H4 (cell line): ENCODE measurements at regions not wholly inside any gene's neighbourhood (a gene's known extent, or its start where the extent isn't known, plus 50 kb on each side); places are given as distances from the start of the nearest gene placed in this dataset.
"Not testable (repeated sequence)": the region's sequence is repeated elsewhere in the genome, so short reads cannot be mapped to it uniquely, and the experiment has no call there.

ENCODE experiments used
- DNase-seq: peaks from one replicate; pipeline ENCODE4 v3.0.0-alpha.2; 2015; ENCODE audit warnings: low spot score

DNA sequence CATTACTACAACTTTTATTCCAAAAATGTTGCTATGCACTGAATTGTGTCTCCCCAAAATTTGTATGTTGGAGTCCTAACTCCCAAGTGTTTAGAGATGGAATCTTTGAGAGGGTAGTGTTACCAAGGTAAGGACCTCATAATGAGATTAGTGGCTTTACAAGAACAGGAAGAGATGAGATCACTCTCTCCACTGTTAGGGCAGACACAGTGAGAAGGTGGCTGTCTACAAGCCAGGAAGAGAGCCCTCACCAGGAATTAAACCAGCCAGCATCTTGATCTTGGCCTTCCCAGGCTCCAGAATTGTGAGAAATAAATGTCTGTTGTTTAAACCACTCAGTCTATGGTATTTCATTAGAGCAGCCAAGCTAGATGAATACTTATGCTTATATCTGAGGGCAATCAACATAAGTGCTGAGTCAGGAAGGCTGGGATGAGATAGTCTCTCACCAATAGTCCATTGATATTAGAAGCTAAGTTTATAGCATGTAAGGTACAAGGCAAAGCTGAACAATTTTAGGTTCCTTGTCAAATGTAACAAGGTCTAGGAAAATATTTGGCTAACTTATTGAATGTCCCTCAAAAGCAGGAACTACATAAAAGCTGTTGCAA lies 317.6 kb upstream of the REG3G start:
- peak; percentile 15 for DNase-seq

DNA sequence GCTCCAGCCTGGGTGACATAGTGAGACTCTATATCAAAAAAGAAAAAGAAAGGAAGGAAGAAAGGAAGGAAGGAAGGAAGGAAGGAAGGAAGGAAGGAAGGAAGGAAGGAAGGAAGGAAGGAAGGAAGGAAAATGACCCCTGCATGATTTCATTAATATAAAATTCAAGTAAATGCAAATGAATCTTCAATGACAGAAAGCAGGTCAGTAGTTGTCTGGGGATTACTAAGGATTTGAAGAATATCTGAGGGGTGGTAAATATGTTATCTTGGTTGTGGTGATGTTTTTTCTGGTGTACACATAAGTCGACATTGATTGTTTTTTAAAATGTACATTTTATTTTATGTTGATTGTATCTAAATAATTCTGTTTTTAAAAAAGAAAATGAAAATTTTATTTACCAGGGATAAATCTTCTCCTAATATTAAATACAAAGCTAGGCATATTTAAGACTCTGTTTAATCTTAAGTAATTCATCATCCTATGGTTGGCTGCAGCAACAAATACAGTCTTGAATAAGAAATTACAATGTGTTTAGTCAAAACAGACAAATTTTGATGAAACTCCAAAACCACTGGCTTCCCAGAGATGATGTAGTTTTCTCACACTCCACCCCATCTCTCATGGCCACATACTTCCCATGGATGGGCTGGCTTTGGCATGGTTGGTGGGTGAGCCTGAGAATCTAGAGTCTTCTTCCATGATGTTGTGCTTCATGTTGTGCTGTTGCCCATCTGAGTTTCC lies 314.7 kb upstream of the REG3G start:
- no peak for DNase-seq

DNA sequence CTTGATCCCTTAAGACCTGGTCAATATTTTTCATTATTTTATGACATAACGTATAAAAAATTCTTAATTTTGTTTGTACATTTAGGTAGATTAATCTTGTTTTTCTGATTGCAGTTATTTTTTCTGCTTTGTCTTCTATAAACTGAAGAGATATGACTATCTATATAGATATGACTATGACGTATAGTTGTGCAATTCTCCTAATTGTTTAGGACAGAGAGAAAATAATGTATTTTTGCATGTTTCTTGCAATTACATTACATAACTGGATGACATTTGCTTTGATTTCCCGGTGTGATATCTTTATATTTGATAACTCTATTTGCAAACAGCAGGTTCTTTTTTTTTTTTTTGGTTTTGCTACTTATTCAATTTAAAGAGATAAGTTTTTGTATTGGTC lies 310.2 kb upstream of the REG3G start:
- no peak for DNase-seq

DNA sequence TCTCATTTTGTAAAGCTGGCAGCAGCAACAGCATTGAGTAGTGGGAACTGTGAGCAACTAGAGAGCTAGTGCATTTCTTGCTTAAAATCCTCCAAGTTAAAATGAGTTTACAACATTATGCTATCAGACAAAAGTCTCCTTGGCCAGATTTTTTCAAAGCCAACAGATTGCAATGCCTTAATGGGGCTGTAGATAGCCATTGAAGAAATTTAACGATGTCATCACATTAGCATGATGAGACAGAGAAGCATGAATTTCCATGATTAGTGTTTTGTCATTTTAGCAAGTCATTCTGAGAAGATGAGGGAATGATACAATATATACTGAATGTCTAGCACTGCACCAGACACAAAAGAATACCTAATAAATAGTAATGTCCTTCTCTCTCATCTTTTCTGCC lies 307.5 kb upstream of the REG3G start:
- DNase-seq: no peak

DNA sequence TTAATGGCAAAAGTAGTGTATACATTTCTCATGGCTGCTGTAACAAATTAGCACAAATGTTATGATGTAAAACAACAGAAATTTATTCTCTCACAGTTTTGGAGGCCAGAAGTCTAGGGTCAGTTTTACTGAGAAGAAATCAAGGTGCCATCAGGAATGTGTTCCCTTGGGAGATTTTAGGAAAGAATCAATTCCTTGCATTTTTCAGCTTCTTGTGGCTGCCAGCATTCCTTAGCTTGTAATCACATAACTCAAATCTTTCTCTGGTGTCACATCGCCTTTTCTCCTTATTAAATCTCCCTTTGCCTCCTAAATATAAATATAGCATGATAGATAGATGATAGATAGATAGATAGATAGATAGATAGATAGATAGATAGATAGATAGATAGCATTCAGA lies 307.0 kb upstream of the REG3G start:
- DNase-seq: no peak

DNA sequence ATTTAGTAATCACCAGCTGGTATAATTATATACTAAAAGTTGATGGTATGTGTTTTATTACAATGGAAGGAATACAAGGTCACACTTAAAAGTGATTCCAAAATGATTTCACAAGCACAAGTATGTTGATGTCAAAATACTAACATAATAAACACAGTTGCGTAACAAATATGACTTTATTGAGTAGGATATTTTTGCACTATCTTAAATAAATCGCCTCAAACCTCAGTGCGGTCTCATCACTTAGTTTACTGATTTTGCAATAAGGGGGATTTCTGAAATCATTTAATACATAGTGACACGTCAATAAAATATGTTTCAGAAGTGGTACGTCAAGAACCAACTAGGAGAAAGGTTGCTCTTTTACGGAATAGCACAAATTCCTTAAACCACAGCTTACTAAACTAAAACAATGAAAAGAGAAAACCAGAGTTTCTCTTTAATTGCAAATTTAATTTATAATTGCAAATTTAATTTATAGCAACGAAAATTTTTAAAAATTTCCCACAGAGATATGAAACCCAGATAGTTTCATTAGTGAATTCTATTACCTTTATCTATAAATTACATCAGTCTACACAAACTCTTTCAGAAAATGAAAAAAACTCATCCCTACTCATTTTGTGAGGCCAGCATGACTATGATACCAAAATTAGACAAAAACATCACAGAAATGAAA lies 304.0 kb upstream of the REG3G start:
- DNase-seq: no peak

DNA sequence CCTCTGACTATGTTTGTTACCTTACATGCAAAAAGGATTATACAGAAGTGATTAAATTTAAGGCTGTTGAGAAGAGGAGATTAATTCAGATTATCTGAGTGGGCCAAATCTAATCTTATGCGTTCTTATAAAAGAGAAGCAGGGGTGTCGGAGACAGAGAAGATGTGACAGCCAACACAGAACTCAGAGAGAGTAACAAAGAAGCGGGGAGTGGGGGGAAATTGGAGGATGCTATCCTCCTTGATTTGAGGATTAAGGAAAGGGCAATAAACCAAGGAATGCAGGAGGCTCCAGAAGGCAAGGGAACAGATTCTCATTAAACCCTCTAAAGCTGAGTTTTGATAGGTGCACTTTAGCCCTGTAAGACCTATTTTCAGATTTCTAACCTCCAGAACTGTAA lies 291.3 kb upstream of the REG3G start:
- DNase-seq: no peak

DNA sequence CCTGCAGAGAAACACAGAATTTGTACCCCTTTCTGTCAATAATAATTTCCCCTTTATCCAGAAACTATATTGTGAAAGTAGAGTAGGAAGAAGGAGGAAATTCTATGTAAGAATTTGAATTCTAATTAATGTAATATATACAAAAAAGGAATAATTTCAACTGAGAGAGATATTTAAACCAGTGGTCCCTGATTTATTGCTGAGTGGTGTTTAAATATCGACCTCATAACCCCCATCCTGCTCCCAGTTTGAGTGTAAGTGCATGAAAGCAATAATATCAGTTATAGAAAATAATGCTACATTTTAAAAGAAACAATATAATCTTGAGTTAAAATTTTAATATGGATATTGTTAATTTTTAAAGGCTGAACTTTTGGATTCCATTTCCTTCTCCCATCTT lies 286.2 kb upstream of the REG3G start:
- no peak for DNase-seq

DNA sequence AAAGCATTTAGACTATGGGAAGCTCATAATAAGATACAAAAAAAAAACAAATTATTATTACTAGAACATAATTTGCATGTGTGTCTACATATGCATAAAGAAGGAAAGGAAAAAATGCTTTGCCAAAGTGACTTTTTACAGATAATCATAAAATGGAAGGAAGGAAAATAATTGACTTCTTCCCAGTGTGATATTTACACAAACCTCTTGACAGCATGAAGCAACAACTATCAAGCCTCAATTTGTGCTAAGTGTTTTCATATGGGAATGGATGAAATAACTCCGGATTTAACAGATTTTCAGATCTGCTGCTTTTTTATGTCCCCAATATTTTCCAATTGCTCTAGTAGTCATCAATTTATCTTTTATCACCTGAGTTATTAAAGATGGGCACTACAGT lies 275.9 kb upstream of the REG3G start:
- DNase-seq: no peak

DNA sequence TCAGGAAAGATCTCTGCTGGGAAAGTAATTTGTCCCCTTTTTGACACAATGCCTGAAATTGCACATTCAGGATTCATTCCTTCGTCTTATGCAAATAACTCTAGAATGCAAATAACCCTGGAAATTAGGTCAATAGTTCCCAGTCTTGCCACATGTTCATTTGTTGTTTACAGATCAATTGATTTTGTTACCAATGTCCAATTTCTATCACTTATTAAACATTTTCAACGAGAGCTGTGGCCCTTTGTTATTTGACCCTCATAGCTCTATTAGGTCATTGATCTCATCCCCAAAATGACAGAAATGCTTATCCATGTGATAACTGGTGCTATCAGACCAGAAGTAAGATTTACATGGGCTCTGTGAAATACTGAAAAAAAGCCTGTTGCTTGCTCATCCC lies 275.3 kb upstream of the REG3G start:
- no peak for DNase-seq

DNA sequence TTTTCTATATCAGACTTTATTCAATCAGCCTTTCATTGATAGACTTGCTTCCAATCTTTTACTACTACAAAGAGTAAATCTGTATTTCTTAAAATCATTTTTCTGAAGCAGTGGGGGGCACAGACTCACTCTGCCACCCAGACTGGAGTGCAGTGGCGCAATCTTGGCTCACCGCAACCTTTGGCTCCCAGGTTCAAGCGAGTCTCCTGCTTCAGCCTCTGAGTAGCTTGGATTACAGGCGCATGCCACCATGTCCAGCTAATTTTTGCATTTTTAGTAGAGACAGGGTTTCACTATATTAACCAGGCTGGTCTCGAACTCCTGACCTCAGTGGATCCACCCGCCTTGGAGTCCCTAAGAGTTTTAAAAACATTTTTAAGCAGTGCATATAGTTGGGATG lies 270.6 kb upstream of the REG3G start:
- no peak for DNase-seq

DNA sequence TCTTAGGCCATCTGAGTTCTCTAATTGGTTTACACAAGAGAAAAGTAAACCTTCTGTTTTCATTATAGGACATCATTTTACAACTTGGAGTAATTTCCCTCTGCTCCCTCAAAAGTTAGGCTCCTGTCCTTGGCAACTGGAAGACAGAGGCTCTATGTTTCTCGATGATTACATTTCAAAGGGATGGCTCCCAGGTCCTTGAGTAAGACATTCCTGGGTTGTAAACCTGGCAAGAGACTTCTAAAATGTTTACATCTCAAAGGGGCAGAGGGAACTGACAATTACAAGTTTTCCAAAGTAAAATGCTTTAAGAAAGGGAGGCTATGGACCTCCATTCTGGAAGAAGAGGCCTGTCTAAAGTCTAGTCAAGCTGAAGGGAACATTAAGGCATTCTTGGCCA lies 268.3 kb upstream of the REG3G start:
- no peak for DNase-seq

DNA sequence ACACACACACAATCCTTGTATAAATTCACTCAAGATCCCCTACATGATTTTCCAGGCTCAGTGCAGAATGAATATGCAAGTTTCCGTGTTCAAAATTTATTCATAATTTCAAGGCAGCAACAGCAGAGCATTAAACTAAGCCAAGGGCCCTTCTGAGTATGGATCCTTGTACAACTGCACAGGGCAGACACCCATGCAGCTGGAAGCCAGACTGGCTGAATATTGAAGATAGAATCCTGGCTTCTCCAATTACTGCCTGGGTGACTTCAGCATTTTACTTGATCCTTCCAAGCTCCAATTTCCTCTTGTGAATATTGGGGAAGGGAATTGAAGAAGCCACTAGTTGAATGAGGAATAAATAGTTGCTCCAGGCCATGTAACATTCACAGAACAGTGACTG lies 267.9 kb upstream of the REG3G start:
- no peak for DNase-seq

DNA sequence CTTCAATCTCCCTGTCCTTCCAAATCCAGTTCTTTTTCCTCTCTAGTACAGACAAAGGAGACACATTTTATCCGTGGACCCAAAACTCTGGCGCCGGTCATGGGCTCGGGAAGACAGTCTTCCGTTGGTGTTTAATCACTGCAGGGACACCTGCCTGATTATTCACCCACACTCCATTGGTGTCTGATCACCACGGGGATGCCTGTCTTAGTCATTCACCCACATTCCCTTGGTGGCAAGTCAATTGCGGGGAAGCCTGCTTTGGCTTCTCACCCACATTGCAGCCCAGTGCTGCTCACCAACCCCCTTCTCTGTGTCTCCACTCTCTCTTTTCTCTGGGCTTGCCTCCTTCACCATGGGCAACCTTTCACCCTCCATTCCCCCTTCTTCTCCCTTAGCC lies 266.7 kb upstream of the REG3G start:
- not testable (repeated sequence) for DNase-seq

DNA sequence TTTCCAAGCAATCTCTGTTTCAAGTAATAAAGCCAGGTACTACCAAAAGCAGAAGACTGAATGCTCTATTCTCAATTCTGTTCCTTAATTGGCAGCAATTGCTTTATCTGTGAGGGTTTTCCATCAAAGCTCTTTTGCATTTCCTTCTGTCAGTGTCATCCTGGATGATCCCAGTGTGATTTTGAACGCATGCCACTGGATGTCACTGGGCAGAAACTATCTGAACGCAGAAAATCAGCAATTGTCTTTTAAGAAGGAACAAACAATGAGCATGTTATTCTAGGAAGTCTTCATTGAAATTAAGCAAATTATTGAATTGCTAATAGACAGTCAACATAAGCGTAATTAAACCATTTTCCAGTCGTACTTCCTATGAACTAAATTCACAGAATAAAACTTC lies 259.0 kb upstream of the REG3G start:
- DNase-seq: no peak

DNA sequence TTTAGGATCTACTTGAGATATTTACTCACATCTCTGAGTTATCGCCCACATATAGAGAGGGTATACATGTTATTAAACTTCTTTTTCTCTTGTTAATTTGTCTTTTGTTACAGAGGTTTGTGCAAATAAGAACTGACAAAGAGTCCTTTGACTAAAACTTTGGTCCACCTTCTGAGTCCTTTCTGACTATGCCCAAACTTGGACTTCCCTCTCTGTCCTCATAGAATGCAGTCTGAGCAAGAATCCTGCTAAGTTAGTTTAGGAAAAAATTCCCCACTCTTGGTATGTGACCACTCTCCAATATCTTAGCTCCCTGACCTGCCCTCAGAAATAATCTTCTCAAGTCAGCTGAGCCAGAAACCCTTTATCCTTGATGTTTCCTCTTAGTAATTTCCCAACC lies 257.5 kb upstream of the REG3G start:
- no peak for DNase-seq

DNA sequence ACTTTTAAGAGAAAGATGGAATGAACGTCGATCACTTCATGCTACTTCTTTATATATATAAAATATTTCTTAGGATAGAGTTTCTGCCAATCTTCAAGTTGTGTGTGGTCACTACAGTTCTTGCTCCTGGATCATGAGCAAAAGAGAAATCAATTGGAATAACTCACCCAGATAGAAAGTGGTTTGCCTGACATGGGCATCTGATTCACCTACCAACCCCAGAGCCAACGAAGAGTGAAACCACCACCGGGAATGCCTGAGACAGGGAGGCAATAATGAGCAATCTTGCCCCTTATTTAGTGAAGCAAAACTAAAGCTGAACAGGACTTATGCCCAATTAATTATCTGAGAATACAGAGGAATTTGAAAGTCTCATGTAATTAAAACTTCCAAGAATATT lies 250.2 kb upstream of the REG3G start:
- DNase-seq: no peak

DNA sequence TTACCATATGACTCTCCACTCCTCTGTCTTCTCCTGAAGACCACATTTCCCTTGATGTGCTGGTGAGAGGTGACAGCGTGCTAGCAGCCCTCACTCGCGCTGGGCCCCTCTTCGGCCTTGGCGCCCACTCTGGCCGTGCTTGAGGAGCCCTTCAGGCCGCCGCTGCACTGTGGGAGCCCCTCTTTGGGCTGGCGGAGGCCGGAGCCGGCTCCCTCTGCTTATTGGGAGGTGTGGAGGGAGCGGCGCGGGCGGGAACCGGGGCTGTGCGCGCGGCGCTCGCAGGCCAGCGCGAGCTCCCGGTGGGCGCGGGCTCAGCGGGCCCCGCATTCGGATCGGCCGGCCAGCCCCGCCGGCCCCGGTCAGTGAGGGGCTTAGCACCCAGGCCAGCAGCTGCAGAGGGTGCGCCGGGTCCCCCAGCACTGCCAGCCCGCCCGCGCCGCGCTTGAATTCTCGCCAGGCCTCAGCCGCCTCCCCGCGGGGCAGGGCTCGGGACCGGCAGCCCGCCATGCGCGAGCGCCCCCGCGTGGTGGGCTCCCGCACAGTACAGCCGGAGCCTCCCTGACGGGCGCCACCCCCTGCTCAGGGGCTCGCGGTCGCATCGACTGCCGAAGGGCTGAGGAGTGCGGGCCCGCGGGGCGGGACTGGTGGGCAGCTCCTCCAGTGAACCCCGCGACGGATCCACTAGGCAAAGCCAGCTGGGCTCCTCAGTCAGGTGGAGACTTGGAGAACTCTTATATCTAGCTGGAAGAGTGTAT lies 246.6 kb upstream of the REG3G start:
- no peak for DNase-seq

DNA sequence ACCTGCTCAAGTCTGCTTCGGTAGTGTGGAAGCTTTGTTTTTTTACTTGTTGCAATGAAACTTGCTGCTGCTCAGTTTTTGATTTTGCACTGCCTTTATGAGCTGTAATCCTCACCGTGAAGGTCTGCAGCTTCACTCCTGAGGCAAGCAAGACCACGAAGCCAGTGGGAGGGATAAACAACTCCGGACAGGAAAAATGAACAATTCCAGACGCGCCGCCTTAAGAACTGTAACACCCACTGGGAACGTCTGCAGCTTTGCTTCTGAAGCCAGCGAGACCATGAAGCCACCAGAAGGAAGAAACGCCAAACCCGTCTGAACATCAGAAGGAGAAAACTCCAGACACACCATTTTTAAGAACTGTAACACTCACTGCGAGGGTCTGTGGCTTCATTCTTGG lies 245.7 kb upstream of the REG3G start:
- no peak for DNase-seq

DNA sequence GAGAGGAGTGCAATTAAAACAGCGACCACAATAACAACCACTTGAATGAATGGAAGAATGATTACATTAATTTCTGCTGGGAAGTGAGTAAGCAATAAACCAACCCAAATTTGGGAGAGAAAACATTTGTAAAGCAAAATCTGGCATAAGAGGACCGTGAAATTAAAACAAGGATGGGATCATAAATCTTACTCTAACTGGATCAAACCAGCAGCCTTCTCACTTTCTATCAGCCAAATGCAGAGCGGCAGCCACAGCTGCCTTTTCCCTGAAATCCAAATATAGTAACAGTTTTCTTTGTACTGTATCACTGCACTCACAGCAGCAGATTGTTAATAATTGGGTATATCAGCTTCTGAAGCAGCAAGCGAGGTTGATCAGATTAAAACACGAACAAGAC lies 245.2 kb upstream of the REG3G start:
- no peak for DNase-seq

DNA sequence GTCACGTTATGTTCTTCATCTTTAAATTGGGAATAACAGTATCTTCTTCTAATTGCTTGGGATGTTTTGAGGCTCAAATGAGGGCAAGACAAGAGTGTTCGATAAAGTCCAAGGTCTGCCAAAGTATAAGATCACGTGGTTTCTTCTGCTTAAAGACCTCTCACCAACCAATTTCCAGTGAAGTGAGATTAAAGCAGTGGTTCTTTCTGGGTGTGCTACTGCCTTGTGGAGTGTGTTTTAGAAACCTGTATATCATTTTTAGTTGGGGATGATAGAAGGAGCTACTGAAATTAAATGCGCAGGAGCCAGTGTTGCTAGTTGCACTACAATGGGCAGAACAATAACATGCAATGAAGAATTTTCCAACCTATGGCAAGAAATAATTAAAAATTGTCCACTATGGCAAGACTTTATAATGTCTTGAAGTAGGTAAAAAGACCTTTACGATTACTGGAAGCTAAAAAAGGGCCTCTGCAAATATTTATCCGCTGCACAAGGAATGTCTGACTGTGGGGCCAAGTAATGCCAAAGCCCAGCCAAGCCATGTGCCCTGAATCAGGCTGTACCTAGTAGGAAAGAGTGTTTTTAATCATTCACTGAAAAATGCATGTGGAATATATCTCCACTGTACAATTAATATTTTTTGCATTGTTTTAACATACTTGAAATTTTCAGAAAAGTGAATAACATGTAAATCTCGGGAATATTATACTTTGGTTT lies 244.5 kb upstream of the REG3G start:
- no peak for DNase-seq

DNA sequence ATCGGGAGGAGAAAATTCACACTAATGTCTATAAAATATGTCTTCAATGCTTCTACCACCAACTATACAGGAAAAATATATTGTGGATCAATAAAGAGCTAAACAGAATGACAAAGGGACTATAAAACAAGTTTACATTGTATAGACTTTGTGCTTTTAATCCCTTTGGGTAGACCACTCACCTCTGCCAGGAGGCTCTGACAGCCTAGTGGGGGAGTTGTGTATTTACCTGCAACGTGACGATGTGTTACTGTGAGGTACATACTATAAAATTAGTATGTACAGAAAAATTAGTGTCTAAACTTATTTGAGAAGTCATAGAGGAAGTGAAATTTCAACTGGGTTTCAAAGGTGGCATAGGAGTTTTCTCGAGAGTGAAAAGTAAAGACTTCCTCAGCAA lies 243.3 kb upstream of the REG3G start:
- no peak for DNase-seq
